GM21737 (cell line): ENCODE measurements at regions not wholly inside any gene's neighbourhood (a gene's known extent, or its start where the extent isn't known, plus 50 kb on each side); places are given as distances from the start of the nearest gene placed in this dataset.
A peak's percentile ranks its signal among the peaks of the same experiment; 100 is the strongest.
"Not testable (repeated sequence)": the region's sequence is repeated elsewhere in the genome, so short reads cannot be mapped to it uniquely, and the experiment has no call there.

Experiments
- ATAC-seq: cut with Tn5 transposase; IDR thresholded peaks from one replicate; pipeline ENCODE4 v1.9.1; 2021; ENCODE audit warnings: mild to moderate bottlenecking, moderate library complexity; ENCODE audit not compliant: unreplicated experiment

GRCh38 chr11:71383461-71383860, 64.7 kb downstream of the DHCR7 start:
- peak; percentile 81 for ATAC-seq

GRCh38 chr11:71381781-71382505, 66.2 kb downstream of the DHCR7 start:
- no peak for ATAC-seq

GRCh38 chr11:71379701-71380100, 68.5 kb downstream of the DHCR7 start:
- no peak for ATAC-seq

- ATAC-seq, result no peak
These were observed 74.3 kb downstream of the DHCR7 start for GRCh38 chr11:71373791-71374454.

GRCh38 chr11:71372693-71373657, 75.2 kb downstream of the DHCR7 start:
- ATAC-seq, result no peak

GRCh38 chr11:71371674-71372069, 76.5 kb downstream of the DHCR7 start:
- ATAC-seq, result no peak

- ATAC-seq, result no peak
These were observed 77.1 kb downstream of the DHCR7 start for GRCh38 chr11:71370895-71371673.

GRCh38 chr11:71370020-71370747, 78.0 kb downstream of the DHCR7 start:
- ATAC-seq, result no peak

GRCh38 chr11:71369411-71369810, 78.8 kb downstream of the DHCR7 start:
- ATAC-seq, result no peak

- no peak for ATAC-seq
These were observed 79.2 kb downstream of the DHCR7 start for GRCh38 chr11:71368966-71369365.

- no peak for ATAC-seq
These were observed 80.4 kb downstream of the DHCR7 start for GRCh38 chr11:71367756-71368155.

- ATAC-seq, result not testable (repeated sequence)
These were observed 80.9 kb downstream of the DHCR7 start for GRCh38 chr11:71367276-71367675.

- no peak for ATAC-seq
These were observed 82.1 kb downstream of the DHCR7 start for GRCh38 chr11:71366076-71366475.

GRCh38 chr11:71365626-71366025, 82.6 kb downstream of the DHCR7 start:
- no peak for ATAC-seq

GRCh38 chr11:71364806-71365205, 83.4 kb downstream of the DHCR7 start:
- no peak for ATAC-seq

- no peak for ATAC-seq
These were observed 84.0 kb downstream of the DHCR7 start for GRCh38 chr11:71364176-71364671.

GRCh38 chr11:71363721-71364120, 84.5 kb downstream of the DHCR7 start:
- ATAC-seq, result no peak

- no peak for ATAC-seq
These were observed 89.1 kb downstream of the DHCR7 start for GRCh38 chr11:71358963-71359567.

GRCh38 chr11:71358122-71358728, 90.0 kb downstream of the DHCR7 start:
- no peak for ATAC-seq
